ENCODE measurements at regions not wholly inside any gene's neighbourhood (a gene's known extent, or its start where the extent isn't known, plus 50 kb on each side); places are given as distances from the start of the nearest gene placed in this dataset.

- TF ChIP-seq EZH2 (IDR thresholded peaks at IDR 0.05; ENCODE audit: insufficient read depth, poor library complexity, severe bottlenecking), result no peak
- no peak for TF ChIP-seq EZH2phosphoT487 (IDR thresholded peaks at IDR 0.05; ENCODE audit: insufficient read depth, low read depth)
These were observed 72.8 kb upstream of the ALX4 start for GRCh38 chr11:44382656-44383240.

All from GM23248 (cell line).